H1 (cell line): ENCODE measurements at regions not wholly inside any gene's neighbourhood (a gene's known extent, or its start where the extent isn't known, plus 50 kb on each side); places are given as distances from the start of the nearest gene placed in this dataset.

Source experiments
- E2F6 ChIP-seq: IDR thresholded peaks from 2 replicates; pipeline ENCODE4 v1.6.1; 2012; ENCODE audit warnings: inconsistent platforms
- HDAC2 ChIP-seq, 2 experiments: fragments of 300-600 bp in 1 of 2; sonication (generic) in 1 of 2; IDR thresholded peaks; 2 replicates each; pipeline ENCODE4 v1.6.1; 2011 to 2012; ENCODE audit warnings: low read depth in 2 of 2, low read length in 2 of 2, mild to moderate bottlenecking in 2 of 2, moderate library complexity in 2 of 2, borderline replicate concordance in 1 of 2, inconsistent platforms in 1 of 2
- RAD21 ChIP-seq, 2 experiments: IDR thresholded peaks in 1 of 2; conservative IDR thresholded peaks in 1 of 2; 2 replicates each; pipeline ENCODE4 v1.6.1; 2011; ENCODE audit warnings: low read depth in 2 of 2, low read length in 2 of 2, improper control_type of control experiment in 1 of 2, inconsistent platforms in 1 of 2, mild to moderate bottlenecking in 1 of 2, moderate library complexity in 1 of 2

DNA sequence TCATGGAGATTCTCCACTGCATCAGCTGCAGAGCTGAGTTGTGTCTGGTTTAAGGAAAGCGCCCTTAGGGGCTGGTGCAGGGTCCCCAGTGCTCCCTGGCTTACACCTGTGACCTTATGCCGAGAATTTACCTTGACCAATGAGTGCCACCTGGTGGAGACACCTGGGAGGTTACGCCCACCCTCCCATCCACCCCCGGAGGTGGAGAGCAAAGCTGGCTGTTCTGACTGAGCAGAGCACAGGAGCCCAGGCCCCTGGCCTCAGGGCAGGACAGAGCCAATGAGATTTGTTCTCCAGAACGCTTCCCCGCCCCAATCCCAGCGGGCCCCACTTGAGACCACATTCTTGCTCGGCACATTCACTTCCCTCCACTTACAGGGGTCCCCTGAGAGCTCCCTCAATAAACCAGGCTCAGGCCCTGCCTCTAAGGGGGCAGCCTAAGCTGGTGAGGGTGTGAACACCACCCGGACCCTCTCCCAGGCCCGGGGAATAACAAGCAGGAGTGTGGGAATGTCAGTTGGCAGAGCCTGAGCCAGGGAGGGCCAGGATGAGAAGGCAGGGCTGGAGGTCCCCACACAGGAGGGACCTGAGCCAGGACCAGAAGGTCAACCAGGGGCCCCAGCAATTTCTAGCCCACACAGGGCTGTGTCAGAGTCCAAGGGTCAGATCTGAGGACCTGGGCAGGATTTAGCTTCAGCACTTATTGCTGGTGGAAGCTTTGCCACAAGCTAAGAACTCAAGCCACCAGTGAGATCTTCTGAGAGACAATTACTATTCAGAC, 117.1 kb downstream of the TPRA1 start (continued):
- TF ChIP-seq E2F6 (peak; percentile 11; the same call in 1 of the 2 replicates), RAD21 (IDR thresholded peaks at IDR 0.05 in 1 of 2, conservative IDR thresholded peaks at IDR 0.05 in 1 of 2; ENCODE audit: low read depth in 2 of 2, low read length in 2 of 2) (peak; percentile 84 to 90), HDAC2 (IDR thresholded peaks at IDR 0.05; ENCODE audit: borderline replicate concordance in 1 of 2, low read depth in 2 of 2, low read length in 2 of 2) (no peak)
